Panc1 (cell line): ENCODE measurements at regions not wholly inside any gene's neighbourhood (a gene's known extent, or its start where the extent isn't known, plus 50 kb on each side); places are given as distances from the start of the nearest gene placed in this dataset.

Experiments
- SIN3A ChIP-seq: IDR thresholded peaks from 2 replicates; pipeline ENCODE4 v1.6.1; 2012; ENCODE audit warnings: low read depth, mild to moderate bottlenecking, low read length, moderate library complexity, borderline replicate concordance; ENCODE audit not compliant: insufficient read depth
- TF ChIP-seq, protein P1 (sequence below), 2 experiments: IDR thresholded peaks; 2 replicates each; pipeline ENCODE4 v1.6.1; 2011 to 2012; ENCODE audit warnings: low read depth in 2 of 2, control low read depth in 1 of 2, low read length in 1 of 2, mild to moderate bottlenecking in 1 of 2, moderate library complexity in 1 of 2; ENCODE audit not compliant: insufficient read depth in 1 of 2

DNA sequence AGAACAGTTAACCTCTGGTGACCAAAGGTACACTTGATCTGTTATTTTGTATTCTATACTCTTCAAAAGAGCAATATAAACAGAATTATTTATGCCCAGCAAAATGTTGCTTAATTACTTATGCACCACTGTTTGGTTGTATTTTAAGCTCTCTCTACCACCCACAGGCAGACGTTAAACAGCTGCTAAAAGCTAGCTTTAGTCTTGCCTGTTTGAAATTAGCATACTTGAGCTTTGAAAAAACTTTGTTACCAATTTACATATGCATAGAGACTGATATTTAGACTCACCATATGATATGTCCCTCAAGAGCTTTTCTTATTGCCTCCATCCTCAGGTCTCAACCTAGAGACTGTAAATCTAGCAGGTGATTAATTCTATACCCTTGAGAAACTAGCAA is 426.9 kb downstream of the NR4A2 start:
- TF ChIP-seq SIN3A: no peak
- TF ChIP-seq, protein P1, sequence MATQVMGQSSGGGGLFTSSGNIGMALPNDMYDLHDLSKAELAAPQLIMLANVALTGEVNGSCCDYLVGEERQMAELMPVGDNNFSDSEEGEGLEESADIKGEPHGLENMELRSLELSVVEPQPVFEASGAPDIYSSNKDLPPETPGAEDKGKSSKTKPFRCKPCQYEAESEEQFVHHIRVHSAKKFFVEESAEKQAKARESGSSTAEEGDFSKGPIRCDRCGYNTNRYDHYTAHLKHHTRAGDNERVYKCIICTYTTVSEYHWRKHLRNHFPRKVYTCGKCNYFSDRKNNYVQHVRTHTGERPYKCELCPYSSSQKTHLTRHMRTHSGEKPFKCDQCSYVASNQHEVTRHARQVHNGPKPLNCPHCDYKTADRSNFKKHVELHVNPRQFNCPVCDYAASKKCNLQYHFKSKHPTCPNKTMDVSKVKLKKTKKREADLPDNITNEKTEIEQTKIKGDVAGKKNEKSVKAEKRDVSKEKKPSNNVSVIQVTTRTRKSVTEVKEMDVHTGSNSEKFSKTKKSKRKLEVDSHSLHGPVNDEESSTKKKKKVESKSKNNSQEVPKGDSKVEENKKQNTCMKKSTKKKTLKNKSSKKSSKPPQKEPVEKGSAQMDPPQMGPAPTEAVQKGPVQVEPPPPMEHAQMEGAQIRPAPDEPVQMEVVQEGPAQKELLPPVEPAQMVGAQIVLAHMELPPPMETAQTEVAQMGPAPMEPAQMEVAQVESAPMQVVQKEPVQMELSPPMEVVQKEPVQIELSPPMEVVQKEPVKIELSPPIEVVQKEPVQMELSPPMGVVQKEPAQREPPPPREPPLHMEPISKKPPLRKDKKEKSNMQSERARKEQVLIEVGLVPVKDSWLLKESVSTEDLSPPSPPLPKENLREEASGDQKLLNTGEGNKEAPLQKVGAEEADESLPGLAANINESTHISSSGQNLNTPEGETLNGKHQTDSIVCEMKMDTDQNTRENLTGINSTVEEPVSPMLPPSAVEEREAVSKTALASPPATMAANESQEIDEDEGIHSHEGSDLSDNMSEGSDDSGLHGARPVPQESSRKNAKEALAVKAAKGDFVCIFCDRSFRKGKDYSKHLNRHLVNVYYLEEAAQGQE (IDR thresholded peaks at IDR 0.05; ENCODE audit: insufficient read depth in 1 of 2, low read depth in 2 of 2, low read length in 1 of 2): no peak
